Parathyroid adenoma (tissue), 2 donors: ENCODE measurements at regions not wholly inside any gene's neighbourhood (a gene's known extent, or its start where the extent isn't known, plus 50 kb on each side); places are given as distances from the start of the nearest gene placed in this dataset.
"Not testable (repeated sequence)": the region's sequence is repeated elsewhere in the genome, so short reads cannot be mapped to it uniquely, and the experiment has no call there.

Source experiments
- H2AFZ ChIP-seq: fragments of 300-600 bp; sonication (generic); one replicate; pipeline ENCODE4 v1.7.0; 2017; ENCODE audit warnings: antibody characterized with exemption, mild to moderate bottlenecking
- H3K27ac ChIP-seq: fragments of 300-600 bp; sonication (generic); one replicate; pipeline ENCODE4 v1.7.0; 2017
- H3K27me3 ChIP-seq: fragments of 300-600 bp; sonication (generic); one replicate; pipeline ENCODE4 v1.7.0; 2017; ENCODE audit warnings: low read length; ENCODE audit not compliant: control insufficient read depth, insufficient read depth
- H3K36me3 ChIP-seq: fragments of 300-600 bp; sonication (generic); one replicate; pipeline ENCODE4 v1.7.0; 2017; ENCODE audit warnings: low read length; ENCODE audit not compliant: control insufficient read depth, insufficient read depth
- H3K4me1 ChIP-seq: fragments of 300-600 bp; sonication (generic); one replicate; pipeline ENCODE4 v1.7.0; 2017; ENCODE audit warnings: control low read depth
- H3K4me2 ChIP-seq: fragments of 300-600 bp; sonication (generic); one replicate; pipeline ENCODE4 v1.7.0; 2017; ENCODE audit warnings: low read length
- H3K4me3 ChIP-seq: fragments of 300-600 bp; sonication (generic); one replicate; pipeline ENCODE4 v1.7.0; 2017; ENCODE audit warnings: low read depth, low read length
- H3K79me2 ChIP-seq: fragments of 300-600 bp; sonication (generic); one replicate; pipeline ENCODE4 v1.7.0; 2017; ENCODE audit warnings: control low read depth
- H3K9ac ChIP-seq: fragments of 300-600 bp; sonication (generic); one replicate; pipeline ENCODE4 v1.7.0; 2017; ENCODE audit warnings: mild to moderate bottlenecking
- H3K9me3 ChIP-seq: fragments of 300-600 bp; sonication (generic); one replicate; pipeline ENCODE4 v1.7.0; 2017; ENCODE audit warnings: low read length; ENCODE audit not compliant: control insufficient read depth
- CTCF ChIP-seq: fragments of 300-600 bp; sonication (generic); IDR thresholded peaks from one replicate; pipeline ENCODE4 v1.7.0; 2017; ENCODE audit warnings: antibody characterized with exemption, mild to moderate bottlenecking
- donor health status: primary hyperparathyroidism.

GRCh38 chrX:46144566-46144965 is 400.7 kb downstream of the ZNF674 start:
- Histone ChIP-seq H3K79me2 (no peaks in the 10 kb centered on the region), H3K27me3 (no peaks in the 10 kb centered on the region), H3K4me2 (no peak overlapping the region), H3K9me3 (no peaks in the 10 kb centered on the region), H3K27ac (no peak overlapping the region), H2AFZ (no peak overlapping the region), H3K4me1 (no peaks in the 10 kb centered on the region), H3K4me3 (no peak overlapping the region), H3K36me3 (no peaks in the 10 kb centered on the region), H3K9ac (no peak overlapping the region)
- no peak for TF ChIP-seq CTCF

- no peaks in the 10 kb centered on the region for H3K36me3 ChIP-seq
- no peak overlapping the region for H3K4me2 ChIP-seq
- H3K9me3 ChIP-seq: no peaks in the 10 kb centered on the region
- H3K27me3 ChIP-seq: no peaks in the 10 kb centered on the region
- no peak overlapping the region for H2AFZ ChIP-seq
- H3K4me1 ChIP-seq: no peaks in the 10 kb centered on the region
- no peak overlapping the region for H3K4me3 ChIP-seq
- no peak overlapping the region for H3K27ac ChIP-seq
- TF ChIP-seq CTCF: no peak
- no peaks in the 10 kb centered on the region for H3K79me2 ChIP-seq
- H3K9ac ChIP-seq: no peak overlapping the region
Measured at GRCh38 chrX:46140272-46140671, 404.9 kb downstream of the ZNF674 start.

DNA sequence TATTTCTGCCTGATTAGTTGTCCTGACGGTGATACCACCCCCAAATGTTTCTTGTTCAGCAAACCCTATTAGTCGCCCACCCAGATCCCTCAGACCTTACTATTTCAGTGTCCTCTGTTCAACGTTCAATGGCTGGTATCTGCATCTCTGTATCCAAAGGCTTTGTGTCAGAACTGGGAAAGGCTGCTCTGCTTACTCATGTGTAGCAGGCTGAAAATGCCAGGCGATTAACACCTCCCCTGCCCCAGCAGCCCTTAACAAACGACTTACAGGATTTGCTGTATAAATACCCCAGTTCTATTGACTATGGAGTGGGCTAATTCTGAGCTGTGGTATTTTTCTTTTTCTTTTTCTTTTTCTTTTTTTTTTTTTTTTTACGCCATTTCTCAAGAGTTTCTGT is 415.0 kb downstream of the ZNF674 start:
- H3K4me3 ChIP-seq: no peak overlapping the region
- no peaks in the 10 kb centered on the region for H3K4me1 ChIP-seq
- H3K9ac ChIP-seq: no peak overlapping the region
- no peaks in the 10 kb centered on the region for H3K36me3 ChIP-seq
- H3K27me3 ChIP-seq: no peaks in the 10 kb centered on the region
- no peak overlapping the region for H3K27ac ChIP-seq
- no peak overlapping the region for H3K4me2 ChIP-seq
- H2AFZ ChIP-seq: no peak overlapping the region
- no peaks in the 10 kb centered on the region for H3K9me3 ChIP-seq
- no peaks in the 10 kb centered on the region for H3K79me2 ChIP-seq
- no peak for TF ChIP-seq CTCF

- TF ChIP-seq CTCF: no peak
- Histone ChIP-seq H3K79me2 (no peaks in the 10 kb centered on the region), H3K36me3 (no peaks in the 10 kb centered on the region), H2AFZ (no peak overlapping the region), H3K27me3 (no peaks in the 10 kb centered on the region), H3K4me3 (no peak overlapping the region), H3K4me2 (no peak overlapping the region), H3K4me1 (no peaks in the 10 kb centered on the region), H3K9me3 (no peaks in the 10 kb centered on the region), H3K9ac (no peak overlapping the region), H3K27ac (no peak overlapping the region)
Measured at GRCh38 chrX:46125111-46125510, 420.1 kb downstream of the ZNF674 start.

DNA sequence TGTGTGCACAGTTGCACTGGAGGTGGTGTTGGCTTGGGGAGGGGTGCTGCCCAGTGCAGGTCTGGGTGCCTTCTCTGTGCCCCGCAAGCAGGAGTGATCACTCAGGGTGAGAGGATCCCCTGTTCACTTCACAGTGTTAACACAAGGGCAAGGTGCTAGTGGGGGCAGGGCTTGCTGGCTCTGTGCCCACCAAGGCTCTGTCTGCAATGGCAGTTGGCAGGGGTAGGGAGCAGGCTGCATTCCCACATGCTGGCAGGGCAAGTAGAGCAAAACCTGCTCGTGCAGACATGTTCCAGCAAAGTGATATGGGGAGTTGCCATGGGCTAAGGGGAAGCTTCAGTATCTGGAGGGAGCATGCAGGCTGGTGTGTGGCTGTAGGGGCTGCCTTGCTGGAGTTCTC is 428.0 kb downstream of the ZNF674 start:
- TF ChIP-seq CTCF: no peak
- Histone ChIP-seq H3K27ac (no peak overlapping the region), H3K4me2 (no peak overlapping the region), H3K27me3 (no peaks in the 10 kb centered on the region), H3K4me1 (no peaks in the 10 kb centered on the region), H3K79me2 (no peaks in the 10 kb centered on the region), H3K9me3 (no peaks in the 10 kb centered on the region), H3K36me3 (no peaks in the 10 kb centered on the region), H3K4me3 (no peak overlapping the region), H2AFZ (no peak overlapping the region), H3K9ac (no peak overlapping the region)

- not testable (repeated sequence) for H3K79me2 ChIP-seq
Measured at GRCh38 chrX:46087310-46087709, 457.9 kb downstream of the ZNF674 start.

GRCh38 chrX:46080121-46080520 is 465.1 kb downstream of the ZNF674 start:
- not testable (repeated sequence) for H3K9ac ChIP-seq, H3K36me3 ChIP-seq, H3K4me1 ChIP-seq, H3K4me2 ChIP-seq, H3K27ac ChIP-seq, H3K27me3 ChIP-seq, H3K9me3 ChIP-seq, H3K4me3 ChIP-seq, H3K79me2 ChIP-seq, H2AFZ ChIP-seq

More at GRCh38 chrX:46087310-46087709, 457.9 kb downstream of the ZNF674 start:
- not testable (repeated sequence) for H3K4me2 ChIP-seq, H3K27ac ChIP-seq, H3K4me1 ChIP-seq, H3K36me3 ChIP-seq, H3K9ac ChIP-seq, H3K4me3 ChIP-seq, H3K9me3 ChIP-seq, H3K27me3 ChIP-seq, H2AFZ ChIP-seq
